Activated naive CD4-positive, alpha-beta T cell treated with anti-CD3 and anti-CD28 coated beads for 36 hours (primary cell): ENCODE measurements at regions not wholly inside any gene's neighbourhood (a gene's known extent, or its start where the extent isn't known, plus 50 kb on each side); places are given as distances from the start of the nearest gene placed in this dataset.
"Not testable (repeated sequence)": the region's sequence is repeated elsewhere in the genome, so short reads cannot be mapped to it uniquely, and the experiment has no call there.

Experiments used
- CTCF ChIA-PET: fragments of 350-600 bp; sonication (Branson Sonifier 250); formaldehyde crosslinking; loops from one replicate; lab custom pipeline; 2021; ENCODE audit warnings: antibody characterized with exemption; lab: Charles Lee
- DNase-seq: peaks from one replicate; pipeline ENCODE4 v3.0.0-alpha.2; 2020
- H3K27ac Mint-ChIP-seq: one replicate; pipeline ENCODE4 v1.8.0; 2021; ENCODE audit warnings: mild to moderate bottlenecking, mixed read lengths
- H3K27me3 Mint-ChIP-seq: one replicate; pipeline ENCODE4 v1.8.0; 2021; ENCODE audit warnings: low read depth, mixed read lengths
- H3K36me3 Mint-ChIP-seq: one replicate; pipeline ENCODE4 v1.8.0; 2021; ENCODE audit warnings: low read depth, mixed read lengths
- H3K4me1 Mint-ChIP-seq: one replicate; pipeline ENCODE4 v1.8.0; 2021; ENCODE audit warnings: low read depth, mixed read lengths
- H3K4me3 Mint-ChIP-seq: one replicate; pipeline ENCODE4 v1.8.0; 2021; ENCODE audit warnings: mild to moderate bottlenecking, moderate library complexity, mixed read lengths
- H3K9me3 Mint-ChIP-seq: one replicate; pipeline ENCODE4 v1.8.0; 2021; ENCODE audit warnings: mixed read lengths
- intact Hi-C: fragments of 100-400 bp; cut with micrococcal nuclease; formaldehyde crosslinking; loops from one replicate; pipeline ENCODE4 v1.15.1; 2023

GRCh38 chr2:53527056-53527455 lies 240.5 kb upstream of the CHAC2 start:
- Mint-ChIP-seq H3K4me3 (no peak overlapping the region), H3K4me1 (no peaks in the 10 kb centered on the region), H3K36me3 (no peaks in the 10 kb centered on the region), H3K27me3 (no peaks in the 10 kb centered on the region), H3K27ac (no peak overlapping the region), H3K9me3 (peaks cover 8% of the 10 kb centered on the region)
- intact Hi-C loops, result no loop called here
- DNase-seq, result no peak
- CTCF ChIA-PET, result no interaction called here

DNA sequence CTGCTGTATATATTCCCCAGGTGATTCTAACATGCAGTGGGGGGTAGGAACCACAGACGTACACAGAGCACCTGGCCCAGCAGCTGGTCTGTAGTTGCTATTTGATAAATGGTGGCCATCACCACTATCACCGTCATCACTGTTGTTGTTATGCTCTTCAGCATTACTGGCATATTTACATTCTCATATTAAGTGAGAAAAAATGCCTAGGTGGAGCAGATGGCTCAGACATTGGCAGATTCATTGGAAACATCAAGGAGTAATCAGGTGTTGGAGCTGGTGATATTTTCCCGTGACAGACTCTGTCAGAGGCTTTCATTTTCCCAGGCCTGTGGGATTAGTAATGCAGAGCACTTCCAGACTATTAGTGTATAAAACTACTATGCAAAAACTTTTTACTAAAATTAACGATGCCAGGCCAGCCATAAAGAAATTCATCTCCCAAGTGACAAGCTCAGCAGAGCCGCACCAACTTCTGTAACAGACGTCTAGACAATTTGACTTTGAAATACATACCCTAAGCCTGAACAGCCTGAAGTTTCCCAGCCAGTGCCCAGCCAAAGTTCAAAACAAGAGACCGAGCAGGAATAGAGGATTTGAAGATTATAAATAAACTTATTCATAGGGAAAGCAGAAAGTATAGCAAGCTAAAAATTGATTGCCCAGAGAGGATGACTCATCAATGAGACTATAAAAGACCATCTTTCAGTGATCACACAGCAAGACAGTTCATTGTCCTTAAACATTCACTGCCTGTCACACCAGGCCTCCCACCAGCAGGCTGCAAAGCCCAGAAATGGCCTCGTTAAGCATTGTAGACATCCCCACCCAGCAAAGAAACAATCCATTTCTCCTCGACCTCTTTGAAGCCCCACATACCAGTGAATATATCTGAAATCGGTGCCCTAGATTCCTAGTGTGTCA lies 247.4 kb upstream of the CHAC2 start:
- no peaks in the 10 kb centered on the region for H3K36me3 Mint-ChIP-seq
- H3K4me3 Mint-ChIP-seq, result no peak overlapping the region
- DNase-seq, result no peak
- H3K4me1 Mint-ChIP-seq, result no peaks in the 10 kb centered on the region
- H3K27me3 Mint-ChIP-seq, result no peaks in the 10 kb centered on the region
- CTCF ChIA-PET, result no interaction called here
- H3K27ac Mint-ChIP-seq, result no peak overlapping the region
- no peaks in the 10 kb centered on the region for H3K9me3 Mint-ChIP-seq
- intact Hi-C loops, result no loop called here

DNA sequence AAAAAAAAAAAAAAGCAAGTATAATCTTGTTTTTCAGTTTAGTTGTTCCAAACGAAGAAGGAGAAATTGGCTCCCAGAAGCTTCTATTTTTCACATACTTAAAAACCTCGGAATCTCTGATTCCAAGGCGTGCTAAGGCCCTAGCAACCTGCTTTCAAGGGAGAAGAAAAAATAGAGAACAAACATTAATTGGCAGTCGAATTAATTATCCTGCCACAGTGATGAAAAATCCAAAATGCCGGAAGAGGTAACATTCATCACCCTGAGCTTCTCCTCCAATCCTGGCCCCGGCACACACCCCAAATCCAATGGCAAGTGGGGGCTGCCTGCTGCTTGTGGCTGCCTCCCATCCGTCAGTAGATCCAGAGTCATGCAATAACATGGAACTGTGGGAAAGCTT lies 250.2 kb upstream of the CHAC2 start:
- no peaks in the 10 kb centered on the region for H3K9me3 Mint-ChIP-seq
- intact Hi-C loops, result no loop called here
- no peaks in the 10 kb centered on the region for H3K36me3 Mint-ChIP-seq
- CTCF ChIA-PET, result no interaction called here
- no peak for DNase-seq
- no peaks in the 10 kb centered on the region for H3K27me3 Mint-ChIP-seq
- no peaks in the 10 kb centered on the region for H3K4me1 Mint-ChIP-seq
- H3K27ac Mint-ChIP-seq, result no peak overlapping the region
- H3K4me3 Mint-ChIP-seq, result no peak overlapping the region

DNA sequence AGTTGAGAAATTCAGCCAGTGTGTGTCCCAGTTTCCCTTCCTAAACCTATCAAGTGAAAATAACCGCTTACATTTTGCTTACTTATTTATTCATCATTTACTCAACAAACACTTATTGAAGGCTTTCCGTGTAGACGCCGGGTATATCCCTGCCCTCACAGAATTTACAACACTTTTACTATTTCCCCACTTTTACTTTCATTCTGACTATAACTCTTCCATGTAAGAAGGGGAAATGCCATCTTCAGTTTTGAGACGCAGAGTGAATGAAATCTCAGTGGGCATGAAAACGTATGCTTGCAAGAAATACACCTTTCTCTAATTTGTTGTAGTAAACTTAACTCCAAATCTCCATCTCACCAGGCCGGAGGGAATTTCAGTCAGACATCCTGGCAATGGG lies 251.0 kb upstream of the CHAC2 start:
- intact Hi-C loops, result no loop called here
- no peak overlapping the region for H3K27ac Mint-ChIP-seq
- H3K36me3 Mint-ChIP-seq, result no peaks in the 10 kb centered on the region
- H3K27me3 Mint-ChIP-seq, result no peaks in the 10 kb centered on the region
- no peak overlapping the region for H3K4me3 Mint-ChIP-seq
- no peak for DNase-seq
- no peaks in the 10 kb centered on the region for H3K4me1 Mint-ChIP-seq
- CTCF ChIA-PET, result no interaction called here
- no peaks in the 10 kb centered on the region for H3K9me3 Mint-ChIP-seq

- H3K27ac Mint-ChIP-seq, result no peak overlapping the region
- H3K4me3 Mint-ChIP-seq, result no peak overlapping the region
- CTCF ChIA-PET, result no interaction called here
- no peak for DNase-seq
- no peaks in the 10 kb centered on the region for H3K9me3 Mint-ChIP-seq
- intact Hi-C loops, result no loop called here
- H3K27me3 Mint-ChIP-seq, result no peaks in the 10 kb centered on the region
- H3K4me1 Mint-ChIP-seq, result no peaks in the 10 kb centered on the region
- H3K36me3 Mint-ChIP-seq, result no peaks in the 10 kb centered on the region
Observed at GRCh38 chr2:53515435-53516332, 251.9 kb upstream of the CHAC2 start.

GRCh38 chr2:53513167-53513666 lies 254.4 kb upstream of the CHAC2 start:
- no peak for DNase-seq
- Mint-ChIP-seq H3K27me3 (no peaks in the 10 kb centered on the region), H3K4me1 (no peaks in the 10 kb centered on the region), H3K9me3 (no peaks in the 10 kb centered on the region), H3K27ac (no peak overlapping the region), H3K36me3 (no peaks in the 10 kb centered on the region), H3K4me3 (no peak overlapping the region)
- CTCF ChIA-PET, result interaction anchor here (1.2 kb wide), 1 partner anchor 9 kb away, joined by 3 read pairs; no protein-coding TSS in a partner anchor
- intact Hi-C loops, result no loop called here

- intact Hi-C loops, result no loop called here
- no peak for DNase-seq
- H3K9me3 Mint-ChIP-seq, result no peaks in the 10 kb centered on the region
- H3K27me3 Mint-ChIP-seq, result no peaks in the 10 kb centered on the region
- H3K27ac Mint-ChIP-seq, result no peak overlapping the region
- CTCF ChIA-PET, result interaction anchor here (1.2 kb wide), 1 partner anchor 8 kb away, joined by 3 read pairs; no protein-coding TSS in a partner anchor
- H3K36me3 Mint-ChIP-seq, result no peaks in the 10 kb centered on the region
- no peaks in the 10 kb centered on the region for H3K4me1 Mint-ChIP-seq
- no peak overlapping the region for H3K4me3 Mint-ChIP-seq
Observed at GRCh38 chr2:53512071-53512826, 255.4 kb upstream of the CHAC2 start.

DNA sequence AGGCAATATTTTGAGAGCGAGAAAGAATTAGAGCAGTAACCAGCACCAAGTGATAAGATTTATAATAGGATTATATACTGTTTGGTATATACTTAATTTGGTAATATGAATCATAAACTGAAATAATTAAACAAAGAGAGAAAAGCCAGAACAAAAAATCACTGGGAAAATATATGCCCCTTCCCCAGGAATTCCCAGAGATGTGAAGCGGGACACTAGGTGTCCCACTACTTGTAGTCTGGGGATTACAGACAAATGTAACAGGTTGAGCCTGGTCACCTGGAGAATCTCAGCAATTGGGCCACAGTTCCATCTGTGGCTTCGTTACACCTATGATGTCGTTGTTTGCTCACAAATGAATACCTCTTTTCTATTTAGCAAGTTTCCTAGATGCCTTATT lies 256.1 kb upstream of the CHAC2 start:
- Mint-ChIP-seq H3K36me3 (no peaks in the 10 kb centered on the region), H3K27ac (no peak overlapping the region), H3K27me3 (no peaks in the 10 kb centered on the region), H3K4me1 (no peaks in the 10 kb centered on the region), H3K4me3 (no peak overlapping the region), H3K9me3 (no peaks in the 10 kb centered on the region)
- CTCF ChIA-PET, result no interaction called here
- intact Hi-C loops, result no loop called here
- no peak for DNase-seq

GRCh38 chr2:53510401-53510800 lies 257.2 kb upstream of the CHAC2 start:
- Mint-ChIP-seq H3K27me3 (no peaks in the 10 kb centered on the region), H3K4me1 (no peaks in the 10 kb centered on the region), H3K4me3 (no peak overlapping the region), H3K36me3 (no peaks in the 10 kb centered on the region), H3K27ac (no peak overlapping the region), H3K9me3 (no peaks in the 10 kb centered on the region)
- CTCF ChIA-PET, result no interaction called here
- no peak for DNase-seq
- intact Hi-C loops, result no loop called here

- Mint-ChIP-seq H3K27me3 (no peaks in the 10 kb centered on the region), H3K36me3 (no peaks in the 10 kb centered on the region), H3K9me3 (no peaks in the 10 kb centered on the region), H3K4me1 (no peaks in the 10 kb centered on the region), H3K4me3 (no peak overlapping the region), H3K27ac (no peak overlapping the region)
- intact Hi-C loops, result no loop called here
- DNase-seq, result no peak
- CTCF ChIA-PET, result no interaction called here
Observed at GRCh38 chr2:53509831-53510388, 257.7 kb upstream of the CHAC2 start.

DNA sequence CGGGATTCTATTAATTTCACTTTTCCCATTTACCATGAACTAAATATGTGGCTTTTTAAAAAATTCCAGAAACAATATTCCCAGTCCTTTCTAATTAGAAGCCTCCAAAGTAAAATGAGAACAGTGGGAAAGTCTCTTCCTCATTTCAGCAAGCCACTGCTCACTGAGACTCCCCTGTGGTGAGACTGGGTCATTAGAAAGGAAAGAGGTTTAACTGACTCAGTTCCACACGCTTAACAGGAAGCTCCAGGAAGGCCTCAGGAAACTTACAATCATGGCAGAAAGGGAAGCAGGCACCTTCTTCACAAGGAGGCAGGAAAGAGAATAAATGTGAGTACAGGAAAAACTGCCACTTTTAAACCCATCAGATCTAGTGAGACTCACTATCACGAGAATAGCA lies 258.9 kb upstream of the CHAC2 start:
- CTCF ChIA-PET, result no interaction called here
- no peak for DNase-seq
- H3K27ac Mint-ChIP-seq, result no peak overlapping the region
- H3K36me3 Mint-ChIP-seq, result no peaks in the 10 kb centered on the region
- no peaks in the 10 kb centered on the region for H3K27me3 Mint-ChIP-seq
- no peaks in the 10 kb centered on the region for H3K4me1 Mint-ChIP-seq
- intact Hi-C loops, result no loop called here
- no peak overlapping the region for H3K4me3 Mint-ChIP-seq
- H3K9me3 Mint-ChIP-seq, result no peaks in the 10 kb centered on the region

GRCh38 chr2:53507070-53507469 lies 260.5 kb upstream of the CHAC2 start:
- not testable (repeated sequence) for H3K4me1 Mint-ChIP-seq, H3K36me3 Mint-ChIP-seq, H3K4me3 Mint-ChIP-seq

More at GRCh38 chr2:53507070-53507469, 260.5 kb upstream of the CHAC2 start:
- H3K9me3 Mint-ChIP-seq, intact Hi-C loops, CTCF ChIA-PET, H3K27me3 Mint-ChIP-seq, DNase-seq, H3K27ac Mint-ChIP-seq: not testable (repeated sequence)
